ENCODE measurements at regions not wholly inside any gene's neighbourhood (a gene's known extent, or its start where the extent isn't known, plus 50 kb on each side); places are given as distances from the start of the nearest gene placed in this dataset.
"Not testable (repeated sequence)": the region's sequence is repeated elsewhere in the genome, so short reads cannot be mapped to it uniquely, and the experiment has no call there.

GRCh38 chr15:100767001-100767825, 112.4 kb upstream of the ALDH1A3 start:
- no peak for DNase-seq (ENCODE audit: low read depth)

GRCh38 chr15:100768501-100768931, 111.1 kb upstream of the ALDH1A3 start:
- no peak for DNase-seq (ENCODE audit: low read depth)

- DNase-seq (ENCODE audit: low read depth), result no peak
Observed at GRCh38 chr15:100769043-100769974, 110.3 kb upstream of the ALDH1A3 start.

- DNase-seq (ENCODE audit: low read depth), result no peak
Observed at GRCh38 chr15:100769975-100770340, 109.7 kb upstream of the ALDH1A3 start.

- DNase-seq (ENCODE audit: low read depth), result no peak
Observed at GRCh38 chr15:100770661-100771584, 108.7 kb upstream of the ALDH1A3 start.

- DNase-seq (ENCODE audit: low read depth), result no peak
Observed at GRCh38 chr15:100771746-100772145, 107.9 kb upstream of the ALDH1A3 start.

- no peak for DNase-seq (ENCODE audit: low read depth)
Observed at GRCh38 chr15:100772478-100772877, 107.2 kb upstream of the ALDH1A3 start.

GRCh38 chr15:100772892-100773520, 106.6 kb upstream of the ALDH1A3 start:
- no peak for DNase-seq (ENCODE audit: low read depth)

GRCh38 chr15:100774044-100774443, 105.6 kb upstream of the ALDH1A3 start:
- not testable (repeated sequence) for DNase-seq (ENCODE audit: low read depth)

- no peak for DNase-seq (ENCODE audit: low read depth)
Observed at GRCh38 chr15:100775581-100776185, 103.9 kb upstream of the ALDH1A3 start.

- DNase-seq (ENCODE audit: low read depth), result no peak
Observed at GRCh38 chr15:100777821-100778220, 101.8 kb upstream of the ALDH1A3 start.

GRCh38 chr15:100778831-100779288, 100.8 kb upstream of the ALDH1A3 start:
- DNase-seq (ENCODE audit: low read depth), result no peak

GRCh38 chr15:100779331-100780207, 100.1 kb upstream of the ALDH1A3 start:
- DNase-seq (ENCODE audit: low read depth), result no peak

- no peak for DNase-seq (ENCODE audit: low read depth)
Observed at GRCh38 chr15:100780208-100780800, 99.3 kb upstream of the ALDH1A3 start.

- DNase-seq (ENCODE audit: low read depth), result no peak
Observed at GRCh38 chr15:100781061-100781960, 98.3 kb upstream of the ALDH1A3 start.

- no peak for DNase-seq (ENCODE audit: low read depth)
Observed at GRCh38 chr15:100781961-100782530, 97.6 kb upstream of the ALDH1A3 start.

GRCh38 chr15:100783291-100783690, 96.3 kb upstream of the ALDH1A3 start:
- DNase-seq (ENCODE audit: low read depth), result no peak

Data from HS-27A (cell line).